SKM-1 treated with dmso at 0.1 percent for 144 hours (cell line): ENCODE measurements at regions not wholly inside any gene's neighbourhood (a gene's known extent, or its start where the extent isn't known, plus 50 kb on each side); places are given as distances from the start of the nearest gene placed in this dataset.

ENCODE experiments used
- DNase-seq: peaks from one replicate; lab custom pipeline; 2025; ENCODE audit not compliant: unreplicated experiment; lab: John Stamatoyannopoulos, UW

- DNase-seq = no peak
Measured at GRCh38 chr5:103464835-103465484, 97.6 kb downstream of the NUDT12 start.

- DNase-seq = no peak
Measured at GRCh38 chr5:103463261-103463660, 99.3 kb downstream of the NUDT12 start.

- DNase-seq = no peak
Measured at GRCh38 chr5:103461243-103461642, 101.3 kb downstream of the NUDT12 start.

- DNase-seq = no peak
Measured at GRCh38 chr5:103458497-103459040, 104.0 kb downstream of the NUDT12 start.

GRCh38 chr5:103456476-103456875 lies 106.1 kb downstream of the NUDT12 start:
- DNase-seq = no peak

DNA sequence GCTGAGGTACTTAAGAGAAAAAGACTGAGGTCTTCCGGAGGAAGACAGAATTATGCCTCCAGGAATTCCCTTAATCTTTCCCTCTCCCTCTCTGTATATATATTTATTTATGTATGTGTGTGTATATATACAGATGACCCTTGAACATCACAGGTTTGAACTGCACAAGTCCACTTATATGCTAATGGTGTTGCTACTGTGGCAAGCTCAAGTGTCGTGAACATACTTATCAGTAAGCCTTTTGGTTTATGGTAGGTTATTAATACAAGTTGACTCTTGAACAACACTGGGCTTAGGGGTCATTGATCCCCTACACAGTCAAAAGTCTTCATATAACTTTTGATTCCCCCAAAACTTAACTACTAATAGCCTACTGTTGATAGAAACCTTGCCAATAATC lies 106.8 kb downstream of the NUDT12 start:
- no peak for DNase-seq

GRCh38 chr5:103454770-103455169 lies 107.8 kb downstream of the NUDT12 start:
- no peak for DNase-seq

DNA sequence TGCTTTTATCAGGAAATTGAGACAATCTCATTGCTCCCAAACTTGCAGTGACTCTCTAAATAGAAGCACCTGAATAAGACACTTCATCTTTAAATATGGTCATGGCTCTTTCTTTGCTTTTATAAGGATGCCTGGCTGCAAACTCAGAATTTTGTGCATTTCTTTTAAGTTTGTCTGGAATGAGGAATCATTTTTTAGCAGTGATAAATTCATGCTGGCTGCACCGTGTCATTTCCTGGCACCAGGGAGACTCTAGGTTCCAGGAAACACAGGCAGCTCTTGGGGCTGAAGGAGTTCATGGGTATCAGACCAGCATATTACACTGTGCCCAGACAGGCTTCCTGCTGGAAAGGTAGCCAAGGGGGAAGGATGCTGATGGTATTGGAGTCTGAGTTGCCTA lies 109.9 kb downstream of the NUDT12 start:
- no peak for DNase-seq

DNA sequence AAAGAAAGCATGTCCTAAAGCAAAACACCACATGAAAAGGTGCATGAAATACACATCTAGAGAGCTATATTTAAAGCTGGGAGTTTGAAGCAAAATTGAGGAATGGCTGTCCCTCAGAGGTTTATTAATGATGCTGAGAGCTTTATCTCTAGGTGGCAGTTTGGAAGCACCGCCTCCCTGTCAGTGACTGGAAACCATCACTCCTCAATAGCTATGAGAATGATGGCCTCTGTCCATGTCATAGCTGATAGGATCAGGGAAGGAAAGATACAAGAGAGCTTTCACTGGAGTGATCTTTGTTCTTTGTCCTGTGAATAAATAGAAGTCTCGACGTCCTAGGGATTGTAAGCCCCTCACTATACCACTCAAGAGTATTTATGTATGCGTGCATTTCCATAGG lies 110.5 kb downstream of the NUDT12 start:
- DNase-seq = no peak

DNA sequence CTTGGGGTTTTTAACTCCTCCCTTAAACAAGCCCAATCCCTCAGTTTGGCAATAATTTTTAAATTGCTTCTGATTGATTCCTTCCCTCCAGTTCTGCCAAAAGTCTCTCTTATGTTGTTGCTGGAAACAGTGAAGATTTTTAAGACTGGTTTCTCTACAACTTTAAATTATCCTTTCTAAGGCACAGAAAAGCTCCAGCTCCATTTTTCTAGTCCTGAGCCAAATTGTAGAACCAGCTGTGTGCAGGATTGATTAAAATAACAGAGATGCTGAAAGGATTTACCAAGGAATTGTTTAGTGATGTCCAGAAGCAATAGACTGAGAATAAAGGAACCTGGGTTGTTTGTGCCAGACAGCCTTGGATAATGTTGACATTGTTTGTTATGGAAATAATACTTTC lies 111.3 kb downstream of the NUDT12 start:
- no peak for DNase-seq

DNA sequence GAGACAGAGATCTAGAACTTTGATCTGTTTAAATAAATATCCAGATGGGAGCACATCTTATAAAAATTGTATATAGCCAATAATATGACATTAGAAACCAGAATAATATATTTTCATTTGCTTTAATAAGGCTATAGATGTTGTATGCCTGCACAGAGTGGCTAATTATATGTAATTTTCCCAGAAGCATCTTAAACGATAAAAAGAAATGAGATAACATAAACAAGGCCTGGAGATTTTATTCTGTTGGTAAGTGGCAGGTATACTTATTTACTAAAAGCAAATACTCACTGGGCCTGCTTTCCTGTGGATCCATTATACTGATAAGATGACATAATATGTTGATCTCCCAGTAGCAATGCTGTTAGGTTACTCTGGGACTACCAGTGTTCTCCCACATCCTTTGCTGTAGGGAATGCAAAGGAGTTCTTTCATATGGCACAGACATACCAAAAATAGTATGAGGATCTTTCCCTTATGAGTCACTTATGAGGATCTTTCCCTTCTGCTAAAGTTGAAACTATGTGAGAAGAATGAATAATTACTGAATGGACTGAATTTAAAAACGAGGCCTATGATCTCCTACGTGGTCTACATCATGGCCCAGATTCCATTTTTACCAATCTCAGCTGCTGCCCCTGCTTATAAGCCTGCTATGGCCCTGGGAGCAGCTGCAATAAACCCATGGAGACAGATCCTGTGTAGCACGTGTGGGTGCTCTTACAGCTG lies 112.1 kb downstream of the NUDT12 start:
- DNase-seq = no peak

DNA sequence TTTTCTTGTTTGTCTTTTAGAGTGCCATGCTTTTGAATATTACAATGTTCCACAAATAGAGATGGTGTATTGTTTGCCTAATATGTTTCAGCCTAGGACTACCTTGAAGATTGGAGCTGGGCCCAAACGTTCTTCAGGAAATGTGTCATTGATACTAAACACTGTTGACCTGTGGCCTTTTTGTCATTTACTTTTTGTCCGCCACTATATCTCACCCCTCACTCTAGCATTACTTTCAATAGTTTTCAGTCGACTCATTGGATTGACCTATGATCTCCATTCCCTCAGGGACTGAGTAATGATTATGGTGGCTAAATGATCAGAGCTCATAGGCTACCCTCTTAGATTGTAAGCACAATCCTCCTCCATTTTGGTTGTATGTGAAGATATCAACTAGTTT lies 115.8 kb downstream of the NUDT12 start:
- no peak for DNase-seq

GRCh38 chr5:103445426-103446035 lies 117.1 kb downstream of the NUDT12 start:
- DNase-seq = no peak

DNA sequence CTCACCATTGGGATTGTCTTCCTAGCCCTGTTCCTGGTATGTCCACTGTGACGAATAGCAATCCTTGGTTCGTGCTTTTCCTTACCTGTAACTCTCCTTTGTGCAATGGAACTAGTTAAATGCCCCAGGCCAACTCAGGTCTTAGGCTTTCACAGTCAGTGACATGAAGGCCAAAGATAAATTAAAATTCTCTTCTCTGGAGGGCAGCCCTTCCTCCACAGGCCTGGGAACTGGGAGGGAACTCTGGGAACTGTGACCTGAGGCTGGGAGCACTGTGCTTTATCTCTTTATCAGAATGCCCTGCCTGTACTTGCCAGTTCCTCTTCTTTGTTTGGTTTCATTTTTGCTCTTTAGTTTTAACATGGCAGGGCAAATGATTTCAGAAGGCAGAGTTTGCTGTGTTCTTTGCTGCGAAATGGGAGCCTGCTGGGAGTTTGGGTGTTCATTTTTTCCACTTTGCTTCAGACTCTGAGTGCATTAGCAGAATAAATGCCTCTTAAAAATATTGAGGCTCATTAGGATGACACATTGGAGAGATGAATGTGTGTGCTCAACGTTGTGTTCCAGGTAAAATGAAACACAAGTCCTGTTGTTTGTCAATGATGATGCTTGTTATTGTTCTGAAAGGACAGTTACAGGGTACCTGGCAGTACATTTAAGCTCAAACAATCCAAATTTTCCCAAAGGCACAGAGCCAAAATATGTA lies 118.1 kb downstream of the NUDT12 start:
- DNase-seq = peak; percentile 24

- DNase-seq = no peak
Measured at GRCh38 chr5:103442750-103443149, 119.8 kb downstream of the NUDT12 start.

- no peak for DNase-seq
Measured at GRCh38 chr5:103441523-103441922, 121.1 kb downstream of the NUDT12 start.

- no peak for DNase-seq
Measured at GRCh38 chr5:103439007-103439406, 123.6 kb downstream of the NUDT12 start.

GRCh38 chr5:103436656-103437055 lies 125.9 kb downstream of the NUDT12 start:
- no peak for DNase-seq

- DNase-seq = no peak
Measured at GRCh38 chr5:103436112-103436511, 126.5 kb downstream of the NUDT12 start.

DNA sequence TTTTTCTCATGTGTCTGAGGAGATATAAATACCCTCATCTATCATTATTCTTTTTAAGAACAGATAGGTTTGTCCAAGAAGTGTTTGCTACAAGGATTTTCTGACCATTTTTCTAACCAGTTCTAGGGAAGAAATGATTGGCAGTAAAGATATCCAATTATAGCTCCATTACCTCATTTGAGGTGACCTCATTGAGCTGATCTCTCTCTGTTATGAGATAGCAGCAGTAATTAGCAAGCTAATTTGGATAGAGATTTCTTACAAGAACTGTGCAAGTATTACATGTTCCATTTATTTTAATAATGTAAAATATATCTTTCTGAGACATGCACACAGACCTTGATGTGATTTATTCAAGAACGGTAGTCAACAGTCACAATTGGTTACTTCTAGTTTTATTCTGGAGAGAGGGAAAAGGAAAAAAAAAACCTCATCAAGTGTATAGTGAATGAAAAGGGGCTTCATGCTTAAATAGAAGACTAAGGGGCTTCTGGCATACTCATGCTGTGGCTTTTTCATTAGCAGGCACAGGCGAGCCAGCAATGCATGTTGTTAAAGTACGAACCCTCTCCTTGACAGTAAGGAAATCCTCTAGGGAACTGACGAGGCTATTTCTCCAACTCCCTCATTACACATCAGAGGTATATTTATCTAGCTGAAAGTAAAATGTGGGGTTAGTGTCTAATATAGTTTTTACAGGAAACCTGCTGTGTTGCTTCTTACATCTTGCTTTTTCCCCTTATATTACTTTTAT lies 127.3 kb downstream of the NUDT12 start:
- DNase-seq = no peak

DNA sequence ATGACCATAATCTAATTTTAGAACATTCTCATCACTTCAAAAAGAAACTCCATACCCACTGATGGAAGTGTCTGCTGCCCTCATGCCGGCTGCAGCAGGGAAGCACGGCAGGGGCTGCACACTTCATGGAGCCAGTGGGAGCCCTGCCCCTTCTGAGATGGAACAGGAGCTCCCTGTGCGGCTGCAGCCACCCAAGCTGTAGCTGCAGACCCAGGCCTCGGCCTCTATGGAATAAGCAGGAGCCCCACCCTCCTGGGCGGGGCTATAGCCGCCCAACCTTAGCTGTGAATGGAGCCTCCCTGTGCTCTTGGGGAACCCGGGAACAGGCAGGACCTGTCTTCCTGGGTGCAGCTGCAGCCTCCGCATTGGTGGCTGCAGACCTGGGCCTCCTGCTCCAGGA lies 128.5 kb downstream of the NUDT12 start:
- no peak for DNase-seq
